Dermis blood vessel endothelial cell (primary cell): ENCODE measurements at regions not wholly inside any gene's neighbourhood (a gene's known extent, or its start where the extent isn't known, plus 50 kb on each side); places are given as distances from the start of the nearest gene placed in this dataset.
A peak's percentile ranks its signal among the peaks of the same experiment; 100 is the strongest.
"Not testable (repeated sequence)": the region's sequence is repeated elsewhere in the genome, so short reads cannot be mapped to it uniquely, and the experiment has no call there.

Experiments
- DNase-seq: peaks from one replicate; pipeline ENCODE4 v3.0.0; 2010

- no peak for DNase-seq
These were observed 460.3 kb downstream of the ZIC3 start for GRCh38 chrX:138026211-138026610.

GRCh38 chrX:138031715-138032114, 465.8 kb downstream of the ZIC3 start:
- DNase-seq = no peak

- DNase-seq = no peak
These were observed 468.2 kb downstream of the ZIC3 start for GRCh38 chrX:138034136-138034535.

- no peak for DNase-seq
These were observed 471.6 kb downstream of the ZIC3 start for GRCh38 chrX:138037548-138037947.

GRCh38 chrX:138057883-138058282, 492.0 kb downstream of the ZIC3 start:
- DNase-seq = no peak

GRCh38 chrX:138058931-138059330, 493.0 kb downstream of the ZIC3 start:
- DNase-seq = no peak

- no peak for DNase-seq
These were observed 501.5 kb downstream of the ZIC3 start for GRCh38 chrX:138067415-138067814.

- no peak for DNase-seq
These were observed 507.7 kb downstream of the ZIC3 start for GRCh38 chrX:138073626-138074025.

- no peak for DNase-seq
These were observed 516.3 kb downstream of the ZIC3 start for GRCh38 chrX:138082251-138082650.

GRCh38 chrX:138082896-138083295, 517.0 kb downstream of the ZIC3 start:
- no peak for DNase-seq

GRCh38 chrX:138110910-138111309, 545.0 kb downstream of the ZIC3 start:
- not testable (repeated sequence) for DNase-seq

- DNase-seq = no peak
These were observed 561.4 kb downstream of the ZIC3 start for GRCh38 chrX:138127314-138127713.

- DNase-seq = peak; percentile 39
These were observed 562.2 kb downstream of the ZIC3 start for GRCh38 chrX:138128027-138128671.

GRCh38 chrX:138150709-138151108, 560.8 kb downstream of the FGF13 start:
- DNase-seq = no peak

- no peak for DNase-seq
These were observed 553.7 kb downstream of the FGF13 start for GRCh38 chrX:138157850-138158249.

- no peak for DNase-seq
These were observed 519.5 kb downstream of the FGF13 start for GRCh38 chrX:138191998-138192397.

- no peak for DNase-seq
These were observed 481.8 kb downstream of the FGF13 start for GRCh38 chrX:138229718-138230117.

- no peak for DNase-seq
These were observed 471.3 kb downstream of the FGF13 start for GRCh38 chrX:138240266-138240665.

- DNase-seq = no peak
These were observed 457.5 kb downstream of the FGF13 start for GRCh38 chrX:138254001-138254400.

GRCh38 chrX:138255373-138255772, 456.1 kb downstream of the FGF13 start:
- no peak for DNase-seq

GRCh38 chrX:138264095-138264494, 447.4 kb downstream of the FGF13 start:
- not testable (repeated sequence) for DNase-seq

GRCh38 chrX:138270931-138271330, 440.6 kb downstream of the FGF13 start:
- no peak for DNase-seq

- DNase-seq = not testable (repeated sequence)
These were observed 428.8 kb downstream of the FGF13 start for GRCh38 chrX:138282598-138283150.

- no peak for DNase-seq
These were observed 424.2 kb downstream of the FGF13 start for GRCh38 chrX:138287205-138287877.
